Transverse colon (tissue), 4 donors: ENCODE measurements at regions not wholly inside any gene's neighbourhood (a gene's known extent, or its start where the extent isn't known, plus 50 kb on each side); places are given as distances from the start of the nearest gene placed in this dataset.
A peak's percentile ranks its signal among the peaks of the same experiment; 100 is the strongest.

Experiments used
- DNase-seq: peaks from one replicate; pipeline ENCODE4 v3.0.0-alpha.2; 2019
- H3K27ac ChIP-seq, 4 donors: fragments of 200-600 bp; sonication (generic); 2 replicates each; pipeline ENCODE4 v1.5.1; 2016 to 2018; ENCODE audit warnings: inconsistent platforms in 4 of 4
- H3K27me3 ChIP-seq: fragments of 200-600 bp; sonication (generic); 2 replicates; pipeline ENCODE4 v1.5.1; 2017; ENCODE audit warnings: inconsistent platforms
- H3K36me3 ChIP-seq, 4 donors: fragments of 200-600 bp; sonication (generic); 2 replicates each; pipeline ENCODE4 v1.5.1; 2017 to 2019; ENCODE audit warnings: inconsistent platforms in 4 of 4
- H3K4me1 ChIP-seq, 4 donors: fragments of 200-600 bp; sonication (generic); 2 replicates each; pipeline ENCODE4 v1.5.1; 2017 to 2020; ENCODE audit warnings: inconsistent platforms in 4 of 4
- H3K4me3 ChIP-seq, 4 donors: fragments of 200-600 bp; sonication (generic); 1 replicate in 1 of 4; 2 replicates in 3 of 4; pipeline versions ENCODE4 v1.5.1 to v1.6.1; 2017 to 2019; ENCODE audit warnings: inconsistent platforms in 4 of 4
- H3K9me3 ChIP-seq, 2 donors: fragments of 200-600 bp; sonication (generic); 2 replicates each; pipeline ENCODE4 v1.5.1; 2017 to 2019; ENCODE audit warnings: inconsistent platforms in 2 of 2
- CTCF ChIP-seq, 5 experiments: fragments of 200-600 bp in 3 of 5; fragments of 450-650 bp in 2 of 5; sonication (generic) in 3 of 5; IDR thresholded peaks; 1 replicate in 2 of 5; 2 replicates in 3 of 5; pipeline ENCODE4 v1.5.1; 2016 to 2017; ENCODE audit warnings: antibody characterized with exemption in 5 of 5, inconsistent platforms in 3 of 5, mild to moderate bottlenecking in 2 of 5, moderate library complexity in 1 of 5
- EP300 ChIP-seq: sonication (generic); formaldehyde crosslinking; IDR thresholded peaks from one replicate; pipeline ENCODE4 v1.6.1; 2017; ENCODE audit warnings: antibody characterized with exemption, low read depth
- POLR2A ChIP-seq: fragments of 450-650 bp; IDR thresholded peaks from one replicate; pipeline ENCODE4 v1.6.1; 2016; ENCODE audit warnings: antibody characterized with exemption, mild to moderate bottlenecking, moderate library complexity
- POLR2AphosphoS5 ChIP-seq, 3 donors: sonication (generic); formaldehyde crosslinking; IDR thresholded peaks; one replicate each; pipeline ENCODE4 v1.6.1; 2016; ENCODE audit warnings: antibody characterized with exemption in 3 of 3
- WGBS, 2 donors: methylation state at CpG; one replicate each; pipeline ENCODE4 v1.1.5; 2018; ENCODE audit warnings: low coverage in 1 of 2; 5-methylcytosine and 5-hydroxymethylcytosine counted together
- in situ Hi-C, 4 donors: fragments of 200-750 bp; cut with MboI; loops; one replicate each; pipeline versions ENCODE4 v1.15.0 to v1.15.1; 2017; ENCODE audit warnings: low sequenced_read_pairs in 3 of 4, low pct_ligation_motif_present in 1 of 4, low pct_unique_long_range_greater_than_20kb in 1 of 4
- intact Hi-C: fragments of 100-400 bp; cut with DNase I; formaldehyde crosslinking; loops from one replicate; pipeline ENCODE4 v1.15.1; 2023; ENCODE audit warnings: low total_unique reads

- no peak for TF ChIP-seq POLR2AphosphoS5 (IDR thresholded peaks at IDR 0.05)
- TF ChIP-seq EP300 = no peak
- no peak for TF ChIP-seq POLR2A
- no peak for TF ChIP-seq CTCF (IDR thresholded peaks at IDR 0.05)
- Histone ChIP-seq H3K4me1 (no peaks in the 10 kb centered on the region), H3K9me3 (no peaks in the 10 kb centered on the region), H3K36me3 (no peaks in the 10 kb centered on the region), H3K27me3 (no peaks in the 10 kb centered on the region), H3K27ac (no peak overlapping the region), H3K4me3 (no peak overlapping the region)
- WGBS, 2 donors = 80 to 85% methylated on average over 1 of the region's 1 CpG
- in situ Hi-C loops = loop anchor here in 2 of 4 donors (10.0 kb wide), 2 partner anchors 295 to 665 kb away; partner anchors contain the start of gene SAMD5 (in 1 of the 2)
- intact Hi-C loops = loop anchor here (5.0 kb wide), 1 partner anchor 82 kb away; no protein-coding TSS in a partner anchor
- DNase-seq = no peak
Observed at GRCh38 chr6:148170286-148170685, 172.4 kb upstream of the SASH1 start.

- in situ Hi-C loops = loop anchor here in 2 of 4 donors (10.0 kb wide), 2 partner anchors 291 to 669 kb away; partner anchors contain the start of gene SAMD5 (in 1 of the 2)
- TF ChIP-seq POLR2A (no peak), POLR2AphosphoS5 (IDR thresholded peaks at IDR 0.05) (no peak), EP300 (no peak), CTCF (IDR thresholded peaks at IDR 0.05) (no peak)
- 96 to 100% methylated on average over 1 of the region's 1 CpG for WGBS, 2 donors
- Histone ChIP-seq H3K27ac (no peak overlapping the region), H3K27me3 (no peaks in the 10 kb centered on the region), H3K36me3 (no peaks in the 10 kb centered on the region), H3K4me3 (no peak overlapping the region), H3K9me3 (no peaks in the 10 kb centered on the region), H3K4me1 (no peaks in the 10 kb centered on the region)
- no peak for DNase-seq
- intact Hi-C loops = loop anchor here (5.0 kb wide), 1 partner anchor 79 kb away; no protein-coding TSS in a partner anchor
Observed at GRCh38 chr6:148173548-148173947, 169.1 kb upstream of the SASH1 start.

- no peak for DNase-seq
- no peak overlapping the region for H3K4me3 ChIP-seq
- H3K4me1 ChIP-seq = no peaks in the 10 kb centered on the region
- intact Hi-C loops (no loop called here), in situ Hi-C loops (loop anchor here in 2 of 4 donors (5.0 to 25.0 kb wide), 4 partner anchors 77 to 671 kb away; partner anchors contain the start of gene SAMD5 (in 1 of the 2))
- H3K9me3 ChIP-seq = no peaks in the 10 kb centered on the region
- H3K27ac ChIP-seq = no peak overlapping the region
- TF ChIP-seq CTCF (IDR thresholded peaks at IDR 0.05) = no peak
- TF ChIP-seq POLR2AphosphoS5 (IDR thresholded peaks at IDR 0.05) = no peak
- no peak for TF ChIP-seq EP300
- no peak for TF ChIP-seq POLR2A
- WGBS, 2 donors = 79 to 85% methylated on average over 2 to 8 of the region's 8 CpGs
- no peaks in the 10 kb centered on the region for H3K27me3 ChIP-seq
- no peaks in the 10 kb centered on the region for H3K36me3 ChIP-seq
Observed at GRCh38 chr6:148175550-148176188, 167.0 kb upstream of the SASH1 start.

- no peak for TF ChIP-seq POLR2A
- peak; percentile 78 to 82 (median 81) for TF ChIP-seq CTCF (IDR thresholded peaks at IDR 0.05)
- TF ChIP-seq POLR2AphosphoS5 (IDR thresholded peaks at IDR 0.05) = no peak
- TF ChIP-seq EP300 = no peak
- WGBS, 2 donors = 73 to 85% methylated on average over 8 to 10 of the region's 10 CpGs
- Histone ChIP-seq H3K4me3 (no peak overlapping the region), H3K27ac (no peak overlapping the region), H3K9me3 (no peaks in the 10 kb centered on the region), H3K27me3 (no peaks in the 10 kb centered on the region), H3K4me1 (no peaks in the 10 kb centered on the region), H3K36me3 (no peaks in the 10 kb centered on the region)
- intact Hi-C loops = no loop called here
- DNase-seq = peak; percentile 70
- in situ Hi-C loops = loop anchor here in 2 of 4 donors (5.0 to 25.0 kb wide), 4 partner anchors 75 to 673 kb away; partner anchors contain the start of gene SAMD5 (in 1 of the 2)
Observed at GRCh38 chr6:148177589-148178233, 164.9 kb upstream of the SASH1 start.
